HEK293 (cell line): ENCODE measurements at regions not wholly inside any gene's neighbourhood (a gene's known extent, or its start where the extent isn't known, plus 50 kb on each side); places are given as distances from the start of the nearest gene placed in this dataset.

Source experiments
- CTCF ChIA-PET: fragments of 350-600 bp; formaldehyde crosslinking; extraction: SDS; loops from one replicate; lab custom pipeline; 2021; ENCODE audit warnings: antibody characterized with exemption; lab: Yijun Ruan, JAX
- POLR2A ChIA-PET: fragments of 300-600 bp; formaldehyde crosslinking; extraction: SDS; loops from one replicate; lab custom pipeline; 2020; ENCODE audit warnings: antibody characterized with exemption, inconsistent platforms; lab: Yijun Ruan, JAX
- H3K27ac ChIP-seq: fragments of 200-500 bp; sonication (Bioruptor generic); 2 replicates; pipeline ENCODE4 v1.5.1; 2014; ENCODE audit warnings: low read depth, low read length, control low read depth, inconsistent platforms; ENCODE audit errors: extremely low read depth
- H3K36me3 ChIP-seq, 2 experiments: fragments of 200-500 bp in 1 of 2; sonication (Bioruptor generic) in 1 of 2; 1 replicate in 1 of 2; 2 replicates in 1 of 2; pipeline ENCODE4 v1.5.1; 2014 to 2017; ENCODE audit warnings: inconsistent platforms in 2 of 2, low read length in 2 of 2; ENCODE audit not compliant: control insufficient read depth in 2 of 2, insufficient read depth in 1 of 2
- H3K4me1 ChIP-seq: fragments of 200-500 bp; sonication (Bioruptor generic); 2 replicates; pipeline ENCODE4 v1.5.1; 2014; ENCODE audit warnings: mild to moderate bottlenecking, low read length, inconsistent platforms; ENCODE audit not compliant: control insufficient read depth, insufficient read depth
- H3K4me3 ChIP-seq: 2 replicates; pipeline ENCODE4 v1.5.1; 2011; ENCODE audit warnings: low read depth, mild to moderate bottlenecking, control low read depth, low read length, moderate library complexity
- H3K9me3 ChIP-seq: fragments of 200-500 bp; sonication (Bioruptor generic); 2 replicates; pipeline ENCODE4 v1.5.1; 2014; ENCODE audit warnings: low read depth, low read length, inconsistent platforms; ENCODE audit not compliant: control insufficient read depth, insufficient read depth
- BCL11A ChIP-seq: fragments of 450-650 bp; formaldehyde crosslinking; IDR thresholded peaks from 2 replicates; pipeline ENCODE4 v1.5.1; 2016; ENCODE audit warnings: low read depth, missing biosample characterization, missing genetic modification characterization
- EGR2 ChIP-seq: fragments of 450-650 bp; formaldehyde crosslinking; IDR thresholded peaks from 2 replicates; pipeline ENCODE4 v1.5.1; 2016; ENCODE audit warnings: low read depth, missing biosample characterization, missing genetic modification characterization
- GLIS2 ChIP-seq: fragments of 450-650 bp; formaldehyde crosslinking; IDR thresholded peaks from 2 replicates; pipeline ENCODE4 v1.5.1; 2016; ENCODE audit warnings: missing biosample characterization, missing genetic modification characterization
- KLF16 ChIP-seq: fragments of 450-650 bp; formaldehyde crosslinking; IDR thresholded peaks from 2 replicates; pipeline ENCODE4 v1.5.1; 2017; ENCODE audit warnings: missing biosample characterization, missing genetic modification characterization
- MYNN ChIP-seq: fragments of 450-650 bp; formaldehyde crosslinking; IDR thresholded peaks from 2 replicates; pipeline ENCODE4 v1.5.1; 2016; ENCODE audit warnings: missing biosample characterization, missing genetic modification characterization, borderline replicate concordance
- PATZ1 ChIP-seq: fragments of 450-650 bp; formaldehyde crosslinking; IDR thresholded peaks from 2 replicates; pipeline ENCODE4 v1.5.1; 2016; ENCODE audit warnings: missing biosample characterization, missing genetic modification characterization
- SALL2 ChIP-seq: fragments of 450-650 bp; formaldehyde crosslinking; IDR thresholded peaks from 2 replicates; pipeline ENCODE4 v1.5.0; 2017; ENCODE audit warnings: missing biosample characterization, mild to moderate bottlenecking, missing genetic modification characterization, borderline replicate concordance
- SP3 ChIP-seq: fragments of 450-650 bp; formaldehyde crosslinking; IDR thresholded peaks from 2 replicates; pipeline ENCODE4 v1.5.1; 2016; ENCODE audit warnings: missing biosample characterization, missing genetic modification characterization
- ZBTB10 ChIP-seq: fragments of 450-650 bp; formaldehyde crosslinking; IDR thresholded peaks from 2 replicates; pipeline ENCODE4 v1.5.1; 2016; ENCODE audit warnings: missing biosample characterization, missing genetic modification characterization
- ZBTB49 ChIP-seq: fragments of 450-650 bp; formaldehyde crosslinking; IDR thresholded peaks from 2 replicates; pipeline ENCODE4 v1.5.1; 2016; ENCODE audit warnings: missing biosample characterization, missing genetic modification characterization, low read depth
- ZFP69B ChIP-seq: fragments of 450-650 bp; formaldehyde crosslinking; IDR thresholded peaks from 2 replicates; pipeline ENCODE4 v1.5.1; 2016; ENCODE audit warnings: missing biosample characterization, missing genetic modification characterization
- ZNF19 ChIP-seq: fragments of 450-650 bp; formaldehyde crosslinking; IDR thresholded peaks from 2 replicates; pipeline ENCODE4; 2016; ENCODE audit warnings: missing biosample characterization, missing genetic modification characterization, low read depth
- ZNF202 ChIP-seq: fragments of 450-650 bp; formaldehyde crosslinking; IDR thresholded peaks from 2 replicates; pipeline ENCODE4 v1.5.1; 2016; ENCODE audit warnings: missing biosample characterization, missing genetic modification characterization, borderline replicate concordance
- ZNF292 ChIP-seq: fragments of 450-650 bp; formaldehyde crosslinking; IDR thresholded peaks from 2 replicates; pipeline ENCODE4 v1.5.1; 2016; ENCODE audit warnings: low read depth, missing biosample characterization, missing genetic modification characterization, borderline replicate concordance
- ZNF394 ChIP-seq: fragments of 450-650 bp; formaldehyde crosslinking; IDR thresholded peaks from 2 replicates; pipeline ENCODE4 v1.5.1; 2016; ENCODE audit warnings: missing biosample characterization, missing genetic modification characterization, mild to moderate bottlenecking, moderate library complexity, borderline replicate concordance
- ZNF404 ChIP-seq: fragments of 450-650 bp; formaldehyde crosslinking; IDR thresholded peaks from 2 replicates; pipeline ENCODE4 v1.5.1; 2017; ENCODE audit warnings: missing biosample characterization, missing genetic modification characterization
- ZNF473 ChIP-seq: fragments of 450-650 bp; formaldehyde crosslinking; IDR thresholded peaks from 2 replicates; pipeline ENCODE4 v1.5.1; 2017; ENCODE audit warnings: missing biosample characterization, missing genetic modification characterization
- ZNF514 ChIP-seq: fragments of 450-650 bp; formaldehyde crosslinking; IDR thresholded peaks from 2 replicates; pipeline ENCODE4 v1.5.1; 2016; ENCODE audit warnings: missing biosample characterization, missing genetic modification characterization
- ZNF580 ChIP-seq: fragments of 450-650 bp; formaldehyde crosslinking; IDR thresholded peaks from 2 replicates; pipeline ENCODE4 v1.5.1; 2016; ENCODE audit warnings: missing biosample characterization, missing genetic modification characterization
- ZNF600 ChIP-seq: fragments of 450-650 bp; formaldehyde crosslinking; IDR thresholded peaks from 2 replicates; pipeline ENCODE4 v1.5.1; 2016; ENCODE audit warnings: missing biosample characterization, missing genetic modification characterization
- ZSCAN4 ChIP-seq: fragments of 450-650 bp; formaldehyde crosslinking; IDR thresholded peaks from 2 replicates; pipeline ENCODE4 v1.5.1; 2017; ENCODE audit warnings: missing biosample characterization, missing genetic modification characterization

- ChIA-PET CTCF (interaction anchor here (0.6 to 1.4 kb wide), 3 partner anchors 10 to 1794 kb away, joined by 3 to 6 read pairs (median 4); no protein-coding TSS in a partner anchor), POLR2A (no interaction called here)
- no peak overlapping the region for H3K4me3 ChIP-seq
Measured at GRCh38 chr20:41696428-41696827, 78.3 kb upstream of the CHD6 start.

GRCh38 chr20:41694796-41695195 lies 76.6 kb upstream of the CHD6 start:
- no peak overlapping the region for H3K27ac ChIP-seq
- POLR2A ChIA-PET, result no interaction called here
- CTCF ChIA-PET, result interaction anchor here (1.2 kb wide), 1 partner anchor 40 kb away, joined by 3 read pairs; no protein-coding TSS in a partner anchor
- H3K9me3 ChIP-seq, result no peaks in the 10 kb centered on the region
- no peaks in the 10 kb centered on the region for H3K36me3 ChIP-seq
- no peaks in the 10 kb centered on the region for H3K4me1 ChIP-seq
- H3K4me3 ChIP-seq, result no peak overlapping the region
- TF ChIP-seq ZNF473, result no peak
- no peak for TF ChIP-seq BCL11A (tag by site-specific recombination)
- no peak for TF ChIP-seq ZNF404 (tag by site-specific recombination)
- TF ChIP-seq PATZ1 (tag by site-specific recombination), result no peak
- no peak for TF ChIP-seq ZSCAN4 (tag by site-specific recombination)
- TF ChIP-seq SP3 (tag by site-specific recombination), result no peak
- TF ChIP-seq ZFP69B (tag by site-specific recombination), result no peak
- TF ChIP-seq ZBTB10, result no peak
- no peak for TF ChIP-seq KLF16 (tag by site-specific recombination)
- no peak for TF ChIP-seq SALL2 (tag by site-specific recombination)
- TF ChIP-seq ZNF514 (tag by site-specific recombination), result no peak
- TF ChIP-seq GLIS2 (tag by site-specific recombination), result no peak
- no peak for TF ChIP-seq ZNF202
- no peak for TF ChIP-seq ZBTB49 (tag by site-specific recombination)

More at GRCh38 chr20:41696428-41696827, 78.3 kb upstream of the CHD6 start:
- Histone ChIP-seq H3K4me1 (no peaks in the 10 kb centered on the region), H3K36me3 (no peaks in the 10 kb centered on the region), H3K9me3 (no peaks in the 10 kb centered on the region), H3K27ac (no peak overlapping the region)
- no peak for TF ChIP-seq MYNN (tag by site-specific recombination)
- no peak for TF ChIP-seq ZNF514 (tag by site-specific recombination)
- no peak for TF ChIP-seq ZNF292 (tag by site-specific recombination)
- no peak for TF ChIP-seq ZNF394 (tag by site-specific recombination)
- no peak for TF ChIP-seq ZNF600 (tag by site-specific recombination)
- TF ChIP-seq ZSCAN4 (tag by site-specific recombination), result no peak
- TF ChIP-seq PATZ1 (tag by site-specific recombination), result no peak
- TF ChIP-seq EGR2 (tag by site-specific recombination), result no peak
- no peak for TF ChIP-seq ZNF580
- no peak for TF ChIP-seq ZNF19 (tag by site-specific recombination)
